GDM1 (cell line): ENCODE measurements at regions not wholly inside any gene's neighbourhood (a gene's known extent, or its start where the extent isn't known, plus 50 kb on each side); places are given as distances from the start of the nearest gene placed in this dataset.

Experiments
- DNase-seq: peaks from one replicate; lab custom pipeline; 2025; lab: John Stamatoyannopoulos, UW

GRCh38 chr2:219998714-219999227 is 371.3 kb downstream of the SLC4A3 start:
- DNase-seq, result no peak

GRCh38 chr2:220000080-220000479 is 372.6 kb downstream of the SLC4A3 start:
- DNase-seq, result no peak

GRCh38 chr2:220000586-220000985 is 373.2 kb downstream of the SLC4A3 start:
- no peak for DNase-seq

GRCh38 chr2:220001751-220002150 is 374.3 kb downstream of the SLC4A3 start:
- DNase-seq, result no peak

- DNase-seq, result no peak
These were observed 374.8 kb downstream of the SLC4A3 start for GRCh38 chr2:220002251-220002650.

GRCh38 chr2:220002699-220003098 is 375.3 kb downstream of the SLC4A3 start:
- no peak for DNase-seq

- DNase-seq, result no peak
These were observed 377.9 kb downstream of the SLC4A3 start for GRCh38 chr2:220005362-220005761.

GRCh38 chr2:220006152-220006621 is 378.8 kb downstream of the SLC4A3 start:
- DNase-seq, result no peak

GRCh38 chr2:220011859-220012258 is 384.4 kb downstream of the SLC4A3 start:
- DNase-seq, result no peak

GRCh38 chr2:220014961-220015360 is 387.5 kb downstream of the SLC4A3 start:
- no peak for DNase-seq

GRCh38 chr2:220015576-220015975 is 388.1 kb downstream of the SLC4A3 start:
- no peak for DNase-seq

GRCh38 chr2:220025207-220025606 is 397.8 kb downstream of the SLC4A3 start:
- no peak for DNase-seq

- no peak for DNase-seq
These were observed 401.6 kb downstream of the SLC4A3 start for GRCh38 chr2:220029013-220029412.

GRCh38 chr2:220033546-220033945 is 406.1 kb downstream of the SLC4A3 start:
- no peak for DNase-seq

GRCh38 chr2:220034426-220035130 is 407.1 kb downstream of the SLC4A3 start:
- no peak for DNase-seq

GRCh38 chr2:220036431-220036830 is 409.0 kb downstream of the SLC4A3 start:
- DNase-seq, result no peak

- no peak for DNase-seq
These were observed 412.9 kb downstream of the SLC4A3 start for GRCh38 chr2:220040346-220040745.

- no peak for DNase-seq
These were observed 414.0 kb downstream of the SLC4A3 start for GRCh38 chr2:220041447-220041846.

- DNase-seq, result no peak
These were observed 415.9 kb downstream of the SLC4A3 start for GRCh38 chr2:220043155-220043989.

- no peak for DNase-seq
These were observed 416.5 kb downstream of the SLC4A3 start for GRCh38 chr2:220043990-220044335.

- DNase-seq, result no peak
These were observed 417.0 kb downstream of the SLC4A3 start for GRCh38 chr2:220044383-220044782.

GRCh38 chr2:220046507-220046906 is 419.1 kb downstream of the SLC4A3 start:
- no peak for DNase-seq

- DNase-seq, result no peak
These were observed 424.3 kb downstream of the SLC4A3 start for GRCh38 chr2:220051716-220052115.
